Limb (tissue), 2 donors: ENCODE measurements at regions not wholly inside any gene's neighbourhood (a gene's known extent, or its start where the extent isn't known, plus 50 kb on each side); places are given as distances from the start of the nearest gene placed in this dataset.

Experiments used
- DNase-seq, 2 donors: peaks; one replicate each; pipeline ENCODE4 v3.0.0-alpha.2; 2016; ENCODE audit errors: extremely low spot score in 2 of 2

GRCh38 chr3:156620901-156621300 is 53.5 kb upstream of the TIPARP start:
- no peak for DNase-seq

GRCh38 chr3:156620260-156620659 is 54.1 kb upstream of the TIPARP start:
- no peak for DNase-seq

- DNase-seq = no peak
Observed at GRCh38 chr3:156619376-156619775, 55.0 kb upstream of the TIPARP start.

GRCh38 chr3:156617781-156618180 is 56.6 kb upstream of the TIPARP start:
- DNase-seq = no peak

- DNase-seq = no peak
Observed at GRCh38 chr3:156617145-156617544, 57.2 kb upstream of the TIPARP start.

GRCh38 chr3:156615592-156616173 is 58.7 kb upstream of the TIPARP start:
- DNase-seq = no peak

- no peak for DNase-seq
Observed at GRCh38 chr3:156614642-156615511, 59.5 kb upstream of the TIPARP start.

GRCh38 chr3:156612903-156613302 is 58.0 kb upstream of the SSR3 start:
- no peak for DNase-seq

GRCh38 chr3:156611870-156612494 is 57.1 kb upstream of the SSR3 start:
- DNase-seq = no peak

GRCh38 chr3:156610154-156610553 is 55.2 kb upstream of the SSR3 start:
- no peak for DNase-seq

GRCh38 chr3:156609546-156609945 is 54.6 kb upstream of the SSR3 start:
- DNase-seq = no peak

- DNase-seq = no peak
Observed at GRCh38 chr3:156608601-156609514, 53.9 kb upstream of the SSR3 start.

- no peak for DNase-seq
Observed at GRCh38 chr3:156606729-156607128, 51.8 kb upstream of the SSR3 start.

GRCh38 chr3:156605686-156606605 is 51.0 kb upstream of the SSR3 start:
- peak; percentile 45 to 65 for DNase-seq

- DNase-seq = no peak
Observed at GRCh38 chr3:156604642-156605144, 49.8 kb upstream of the SSR3 start.
